GM23248 (cell line): ENCODE measurements at regions not wholly inside any gene's neighbourhood (a gene's known extent, or its start where the extent isn't known, plus 50 kb on each side); places are given as distances from the start of the nearest gene placed in this dataset.

ENCODE experiments used
- EZH2 ChIP-seq: fragments of 200-600 bp; sonication (generic); IDR thresholded peaks from 2 replicates; pipeline ENCODE4 v1.6.1; 2018; ENCODE audit warnings: antibody characterized with exemption, mild to moderate bottlenecking; ENCODE audit not compliant: insufficient read depth, poor library complexity, severe bottlenecking
- EZH2phosphoT487 ChIP-seq: fragments of 200-600 bp; sonication (generic); IDR thresholded peaks from 2 replicates; pipeline ENCODE4 v1.6.1; 2018; ENCODE audit warnings: antibody characterized with exemption, moderate library complexity, mild to moderate bottlenecking, low read depth; ENCODE audit not compliant: insufficient read depth

DNA sequence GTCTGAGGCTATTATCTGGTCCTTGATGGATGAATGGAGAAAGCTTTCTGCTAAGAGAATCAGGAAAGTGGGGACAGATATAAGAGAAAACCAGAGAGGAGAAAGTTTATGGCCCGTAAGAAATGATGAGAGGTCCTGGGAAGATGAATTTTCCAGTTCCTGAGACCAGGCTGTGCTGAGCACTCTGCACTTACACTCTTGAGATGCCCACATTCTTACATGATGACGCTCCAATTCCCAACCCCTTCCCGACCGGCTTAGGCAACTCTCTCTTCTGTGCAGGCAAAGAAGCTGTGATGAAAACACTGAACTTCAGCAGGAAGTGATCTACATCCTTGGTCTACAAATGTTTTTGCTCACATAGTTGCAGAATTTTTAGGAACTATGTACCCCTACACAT, 417.0 kb downstream of the ARHGEF28 start:
- TF ChIP-seq EZH2 (no peak), EZH2phosphoT487 (no peak)
